Left ventricle myocardium superior (tissue), 1 donor: ENCODE measurements at regions not wholly inside any gene's neighbourhood (a gene's known extent, or its start where the extent isn't known, plus 50 kb on each side); places are given as distances from the start of the nearest gene placed in this dataset.
A peak's percentile ranks its signal among the peaks of the same experiment; 100 is the strongest.
"Not testable (repeated sequence)": the region's sequence is repeated elsewhere in the genome, so short reads cannot be mapped to it uniquely, and the experiment has no call there.

Source experiments
- ATAC-seq: fragments of 200-7000 bp; cut with Tn5 transposase; one replicate; pipeline ENCODE4 v1.9.1; 2020; ENCODE audit warnings: mild to moderate bottlenecking, moderate library complexity
- DNase-seq: peaks from one replicate; pipeline ENCODE4 v3.0.0-alpha.2; 2020
- intact Hi-C: fragments of 100-400 bp; cut with micrococcal nuclease; formaldehyde crosslinking; loops from one replicate; pipeline ENCODE4 v1.11.0; 2022
- donor health status: DM: no; HTN: yes; CAD: no; lungs with severe emphysema.

GRCh38 chr2:209194717-209195116, 229.1 kb upstream of the MAP2 start:
- DNase-seq (no peak), ATAC-seq (no peak)
- intact Hi-C loops: no loop called here

DNA sequence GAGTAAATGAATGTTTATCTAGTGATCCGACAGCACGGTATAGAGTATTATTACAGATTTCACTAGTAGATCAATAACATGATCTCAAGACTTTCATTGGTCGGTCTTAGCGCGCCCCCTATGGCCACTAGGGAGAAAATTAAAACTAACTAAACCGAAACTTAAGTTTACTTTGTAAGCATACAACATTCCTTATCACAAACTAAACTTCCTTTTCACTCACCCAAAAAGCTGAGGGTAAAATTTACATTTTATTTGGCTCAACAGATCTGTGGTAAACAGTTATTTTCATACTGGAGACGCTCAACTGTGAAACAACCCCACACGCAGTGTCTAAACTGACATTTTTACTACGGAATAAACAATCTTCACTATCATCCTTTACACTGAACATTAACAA, 215.6 kb upstream of the MAP2 start:
- DNase-seq: peak; percentile 29
- intact Hi-C loops: no loop called here
- ATAC-seq: no peak

GRCh38 chr2:209209943-209210342, 213.9 kb upstream of the MAP2 start:
- intact Hi-C loops: no loop called here
- ATAC-seq: no peak
- no peak for DNase-seq

GRCh38 chr2:209230560-209230959, 193.3 kb upstream of the MAP2 start:
- DNase-seq (no peak), ATAC-seq (no peak)
- intact Hi-C loops: no loop called here

DNA sequence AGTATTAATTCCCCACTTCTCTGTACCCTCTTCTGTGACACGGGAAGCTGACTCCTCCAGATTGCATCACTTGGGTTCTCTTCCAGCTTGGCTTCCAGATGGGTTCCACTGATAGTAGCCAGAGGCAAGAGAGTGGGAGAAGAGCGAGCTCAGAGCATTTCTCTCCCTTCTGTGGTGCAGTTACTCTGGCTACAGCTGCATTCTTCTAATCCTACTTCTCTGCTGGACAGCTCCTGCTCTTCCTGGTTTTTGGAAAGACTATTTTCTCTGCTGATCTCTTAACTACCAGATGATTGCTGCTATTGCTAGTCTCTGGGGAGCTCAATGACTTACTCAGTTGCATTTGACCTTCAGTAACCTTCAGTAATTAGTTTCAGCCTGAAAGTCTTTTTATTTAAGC, 187.5 kb upstream of the MAP2 start:
- DNase-seq (no peak), ATAC-seq (no peak)
- intact Hi-C loops: no loop called here

DNA sequence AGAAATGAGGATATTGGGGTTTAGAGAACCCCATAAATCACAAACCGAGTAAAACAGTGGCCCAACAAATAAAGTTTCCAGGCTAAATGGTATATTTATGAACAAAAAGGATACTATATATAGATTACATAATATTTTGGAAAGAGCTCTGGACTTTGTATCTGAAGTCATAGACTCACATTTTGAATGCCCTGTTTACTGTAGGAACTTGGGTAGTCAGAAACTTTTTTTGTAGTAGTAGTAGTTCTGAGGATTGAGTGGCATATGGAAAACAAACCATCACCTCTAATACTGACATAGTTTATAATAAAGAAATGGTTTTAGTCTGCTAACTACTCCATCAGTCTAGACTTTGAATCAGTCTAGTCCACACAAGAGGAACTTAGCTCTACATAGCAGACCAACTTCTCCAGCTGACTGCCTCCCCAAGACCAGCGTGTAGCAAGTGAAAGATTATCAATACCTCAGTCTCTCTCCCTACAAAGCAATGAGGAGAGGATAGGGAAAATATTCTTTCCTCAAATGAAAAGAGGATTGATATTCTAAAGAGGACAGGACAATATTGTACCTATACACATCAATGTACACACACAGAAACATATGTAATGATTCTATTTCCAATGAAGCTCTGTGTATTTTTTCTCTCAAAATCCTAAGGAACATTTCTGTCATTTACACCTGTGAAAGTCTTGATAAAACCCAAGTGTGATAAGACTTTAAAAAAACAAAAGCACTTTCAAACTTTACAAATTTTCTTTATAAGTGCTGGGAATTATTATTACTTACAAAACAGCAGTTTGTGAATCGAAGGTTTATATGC, 184.9 kb upstream of the MAP2 start:
- DNase-seq (no peak), ATAC-seq (no peak)
- intact Hi-C loops: no loop called here

- no peak for ATAC-seq
- DNase-seq: no peak
- intact Hi-C loops: no loop called here
Observed at GRCh38 chr2:209239585-209239938, 184.3 kb upstream of the MAP2 start.

GRCh38 chr2:209240204-209240603, 183.6 kb upstream of the MAP2 start:
- intact Hi-C loops: no loop called here
- DNase-seq (no peak), ATAC-seq (no peak)

GRCh38 chr2:209253544-209253943, 170.3 kb upstream of the MAP2 start:
- ATAC-seq (no peak), DNase-seq (no peak)
- intact Hi-C loops: no loop called here

DNA sequence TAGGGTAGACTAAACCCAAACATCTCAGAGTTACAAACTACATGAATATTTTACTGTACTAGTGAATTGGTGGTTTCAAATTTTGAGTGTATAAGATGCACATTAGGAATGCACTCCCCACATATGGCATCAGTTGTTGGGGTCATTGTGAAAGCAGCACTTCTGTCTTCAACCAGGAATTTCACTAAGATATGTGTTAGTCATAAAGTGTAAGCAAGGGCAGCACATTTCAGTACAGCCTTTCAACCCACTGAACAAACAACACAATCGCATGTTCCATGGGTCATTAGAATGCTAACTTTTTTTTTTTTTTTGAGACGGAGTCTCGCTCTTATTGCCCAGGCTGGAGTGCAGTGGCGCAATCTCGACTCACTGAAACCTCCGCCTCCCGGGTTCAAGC, 164.1 kb upstream of the MAP2 start:
- ATAC-seq: no peak
- intact Hi-C loops: no loop called here
- no peak for DNase-seq

DNA sequence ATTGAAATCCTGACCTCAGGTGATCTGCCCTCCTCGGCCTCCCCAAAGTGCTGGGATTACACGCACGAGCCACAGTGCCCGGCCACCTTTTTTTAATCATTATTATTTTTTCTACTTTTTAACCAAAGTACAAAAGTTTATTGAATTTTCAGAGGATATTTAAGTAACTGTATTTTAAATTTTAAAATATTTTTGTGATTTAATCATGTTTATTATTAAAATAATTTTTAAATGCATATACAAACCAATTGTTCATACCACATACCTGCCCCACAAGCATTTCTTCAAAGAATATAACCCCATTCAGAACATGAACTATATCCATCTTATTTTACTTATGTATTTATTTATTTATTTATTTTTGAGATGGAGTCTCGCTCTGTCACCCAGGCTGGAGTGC, 163.6 kb upstream of the MAP2 start:
- DNase-seq: no peak
- ATAC-seq: no peak
- intact Hi-C loops: no loop called here

GRCh38 chr2:209261366-209262053, 162.3 kb upstream of the MAP2 start:
- DNase-seq, ATAC-seq, intact Hi-C loops: not testable (repeated sequence)

DNA sequence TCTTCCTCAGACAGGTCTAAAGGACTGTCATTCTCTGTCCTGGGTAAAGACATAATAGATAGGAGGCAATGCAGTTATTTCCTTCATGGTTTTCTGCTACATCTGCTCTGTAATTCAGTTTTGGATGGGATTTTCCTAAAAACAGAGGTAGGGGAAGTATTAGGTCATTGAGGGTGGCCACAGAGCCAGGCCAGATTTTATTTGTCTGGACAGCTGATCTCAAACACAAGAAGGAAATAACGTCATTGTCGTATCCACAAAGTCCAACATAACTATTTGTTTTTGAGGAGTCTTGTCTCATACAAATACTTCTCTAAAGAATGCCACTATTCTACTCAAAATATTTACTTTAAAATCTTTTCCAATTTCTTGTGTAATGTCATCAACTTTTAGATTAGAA, 154.8 kb upstream of the MAP2 start:
- ATAC-seq (no peak), DNase-seq (no peak)
- intact Hi-C loops: no loop called here

DNA sequence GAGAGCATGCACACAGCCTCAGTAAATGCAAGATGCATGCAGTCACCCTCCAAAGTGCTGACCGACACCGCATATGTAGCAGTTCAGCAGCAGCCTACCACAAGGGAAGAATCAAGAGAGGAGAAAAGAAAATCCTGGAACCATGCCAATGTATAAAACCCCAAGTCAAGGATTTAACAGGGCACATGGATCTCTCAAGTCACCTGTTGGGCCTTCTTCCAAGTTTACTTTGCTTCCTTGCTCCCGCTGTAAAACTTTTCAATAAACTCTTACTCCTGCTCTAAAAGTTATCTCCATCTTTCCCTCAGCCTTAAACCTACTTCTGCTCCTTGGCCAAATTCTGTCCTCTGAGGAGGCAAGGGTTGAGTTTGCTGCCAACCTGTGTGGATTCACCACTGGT, 147.8 kb upstream of the MAP2 start:
- intact Hi-C loops: no loop called here
- ATAC-seq: no peak
- DNase-seq: no peak

GRCh38 chr2:209277444-209277843, 146.4 kb upstream of the MAP2 start:
- intact Hi-C loops: no loop called here
- DNase-seq (no peak), ATAC-seq (no peak)

DNA sequence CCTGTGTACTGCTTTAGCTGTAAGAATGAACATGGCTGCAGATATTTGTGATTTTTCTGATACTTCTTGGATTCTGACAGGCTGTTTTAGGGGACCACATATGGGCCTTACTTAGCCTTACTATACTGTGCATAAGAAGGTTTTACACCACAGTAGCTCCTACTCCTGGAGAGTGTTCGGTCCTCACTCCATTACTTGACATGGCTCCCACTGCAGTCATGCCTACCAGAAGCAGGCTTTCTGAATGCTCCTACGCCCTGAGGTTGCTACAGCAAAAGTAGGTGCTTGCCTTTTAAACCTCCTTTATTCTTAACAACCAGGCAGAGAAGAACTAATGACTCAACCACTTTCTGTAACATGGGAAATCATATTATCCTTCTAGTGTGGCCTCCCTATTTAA, 125.2 kb upstream of the MAP2 start:
- intact Hi-C loops: no loop called here
- ATAC-seq (no peak), DNase-seq (no peak)

DNA sequence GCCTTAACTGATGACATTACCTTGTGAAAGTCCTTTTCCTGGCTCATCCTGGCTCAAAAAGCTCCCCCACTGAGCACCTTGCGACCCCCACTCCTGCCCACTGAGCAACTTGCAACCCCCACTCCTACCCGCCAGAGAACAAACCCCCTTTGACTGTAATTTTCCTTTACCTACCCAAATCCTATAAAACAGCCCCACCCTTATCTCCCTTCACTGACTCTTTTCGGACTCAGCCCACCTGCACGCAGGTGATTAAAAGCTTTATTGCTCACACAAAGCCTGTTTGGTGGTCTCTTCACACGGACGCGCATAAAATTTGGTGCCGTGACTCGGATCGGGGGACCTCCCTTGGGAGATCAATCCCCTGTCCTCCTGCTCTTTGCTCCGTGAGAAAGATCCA, 124.4 kb upstream of the MAP2 start:
- ATAC-seq, DNase-seq, intact Hi-C loops: not testable (repeated sequence)

DNA sequence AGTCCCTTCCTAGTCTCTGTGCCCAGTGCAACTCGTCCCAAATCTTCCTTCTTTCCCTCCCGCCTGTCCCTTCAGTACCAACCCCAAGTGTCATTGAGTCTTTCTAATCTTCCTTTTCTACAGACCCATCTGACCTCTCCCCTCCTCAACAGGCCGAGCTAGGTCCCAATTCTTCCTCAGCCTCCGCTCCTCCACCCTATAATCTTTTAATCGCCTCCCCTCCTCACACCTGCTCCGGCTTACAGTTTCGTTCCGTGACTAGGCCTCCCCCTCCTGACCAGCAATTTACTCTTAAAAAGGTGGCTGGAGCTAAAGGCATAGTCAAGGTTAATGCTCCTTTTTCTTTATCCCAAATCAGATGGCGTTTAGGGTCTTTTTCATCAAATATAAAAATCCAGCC, 123.1 kb upstream of the MAP2 start:
- ATAC-seq, DNase-seq, intact Hi-C loops: not testable (repeated sequence)

DNA sequence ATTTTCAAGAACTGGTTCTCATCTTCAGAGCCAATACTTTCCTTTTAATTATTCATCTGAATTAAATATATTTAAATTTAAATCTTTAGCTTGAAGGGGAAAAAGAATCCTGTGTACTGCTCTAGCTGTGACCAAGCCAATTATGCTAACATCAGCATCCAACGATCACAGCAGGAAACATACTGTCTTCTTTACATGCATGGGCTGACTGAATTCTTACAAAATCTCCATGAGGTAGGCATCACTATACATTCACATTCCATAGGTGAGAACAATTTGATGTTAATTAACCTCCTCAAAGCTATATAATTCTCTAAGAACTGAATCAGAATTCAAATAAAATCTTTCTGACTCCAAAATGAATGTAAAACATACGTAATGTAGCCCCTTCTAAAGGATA, 118.8 kb upstream of the MAP2 start:
- no peak for DNase-seq
- ATAC-seq: no peak
- intact Hi-C loops: no loop called here

GRCh38 chr2:209305746-209306196, 118.1 kb upstream of the MAP2 start:
- intact Hi-C loops: no loop called here
- ATAC-seq: no peak
- DNase-seq: no peak
